ENCODE measurements at regions not wholly inside any gene's neighbourhood (a gene's known extent, or its start where the extent isn't known, plus 50 kb on each side); places are given as distances from the start of the nearest gene placed in this dataset.

GRCh38 chr1:221511797-221512196 lies 230.1 kb downstream of the DUSP10 start:
- no peak overlapping the region for H3K27ac ChIP-seq (ENCODE audit: low read depth in 2 of 2, low read length in 2 of 2)
- DNase-seq (no peak), FAIRE-seq (no peak)
- intact Hi-C loops (cut with DNase I), result no loop called here
- H3K4me1 ChIP-seq (ENCODE audit: control insufficient read depth in 2 of 3, insufficient read depth in 2 of 3, low read depth in 1 of 3, low read length in 3 of 3), result no peaks in the 10 kb centered on the region
- H3K9me3 ChIP-seq (ENCODE audit: control insufficient read depth in 2 of 3, insufficient read depth in 1 of 3, low read length in 3 of 3), result no peaks in the 10 kb centered on the region
- no peaks in the 10 kb centered on the region for H3K27me3 ChIP-seq (ENCODE audit: control insufficient read depth, insufficient read depth, low read length)
- no peaks in the 10 kb centered on the region for H3K36me3 ChIP-seq (ENCODE audit: control insufficient read depth in 2 of 3, insufficient read depth in 3 of 3, low read length in 3 of 3)
- H3K9ac ChIP-seq (ENCODE audit: low read length in 3 of 3), result no peak overlapping the region
- TF ChIP-seq CTCF (IDR thresholded peaks at IDR 0.05; ENCODE audit: borderline replicate concordance, extremely low read depth, insufficient read depth), result no peak
- H3K4me3 ChIP-seq (ENCODE audit: low read length in 3 of 3), result no peak overlapping the region

GRCh38 chr1:221514806-221515205 lies 227.1 kb downstream of the DUSP10 start:
- FAIRE-seq, result no peak
- H3K36me3 ChIP-seq (ENCODE audit: control insufficient read depth in 2 of 3, insufficient read depth in 3 of 3, low read length in 3 of 3), result no peaks in the 10 kb centered on the region
- intact Hi-C loops (cut with DNase I), result no loop called here
- H3K9me3 ChIP-seq (ENCODE audit: control insufficient read depth in 2 of 3, insufficient read depth in 1 of 3, low read length in 3 of 3), result no peaks in the 10 kb centered on the region
- no peak overlapping the region for H3K4me3 ChIP-seq (ENCODE audit: low read length in 3 of 3)
- H3K4me1 ChIP-seq (ENCODE audit: control insufficient read depth in 2 of 3, insufficient read depth in 2 of 3, low read depth in 1 of 3, low read length in 3 of 3), result no peaks in the 10 kb centered on the region
- no peak for DNase-seq
- H3K9ac ChIP-seq (ENCODE audit: low read length in 3 of 3), result no peak overlapping the region
- no peak overlapping the region for H3K27ac ChIP-seq (ENCODE audit: low read depth in 2 of 2, low read length in 2 of 2)
- H3K27me3 ChIP-seq (ENCODE audit: control insufficient read depth, insufficient read depth, low read length), result no peaks in the 10 kb centered on the region
- no peak for TF ChIP-seq CTCF (IDR thresholded peaks at IDR 0.05; ENCODE audit: borderline replicate concordance, extremely low read depth, insufficient read depth)

- intact Hi-C loops (cut with DNase I), result no loop called here
- DNase-seq, result no peak
- Histone ChIP-seq H3K36me3 (ENCODE audit: control insufficient read depth in 2 of 3, insufficient read depth in 3 of 3, low read length in 3 of 3) (no peaks in the 10 kb centered on the region), H3K9ac (ENCODE audit: low read length in 3 of 3) (no peak overlapping the region), H3K27ac (ENCODE audit: low read depth in 2 of 2, low read length in 2 of 2) (no peak overlapping the region), H3K4me1 (ENCODE audit: control insufficient read depth in 2 of 3, insufficient read depth in 2 of 3, low read depth in 1 of 3, low read length in 3 of 3) (no peaks in the 10 kb centered on the region), H3K27me3 (ENCODE audit: control insufficient read depth, insufficient read depth, low read length) (no peaks in the 10 kb centered on the region), H3K4me3 (ENCODE audit: low read length in 3 of 3) (no peak overlapping the region), H3K9me3 (ENCODE audit: control insufficient read depth in 2 of 3, insufficient read depth in 1 of 3, low read length in 3 of 3) (no peaks in the 10 kb centered on the region)
- FAIRE-seq, result no peak
- no peak for TF ChIP-seq CTCF (IDR thresholded peaks at IDR 0.05; ENCODE audit: borderline replicate concordance, extremely low read depth, insufficient read depth)
Measured at GRCh38 chr1:221515496-221515895, 226.4 kb downstream of the DUSP10 start.

GRCh38 chr1:221517961-221518360 lies 223.9 kb downstream of the DUSP10 start:
- FAIRE-seq (no peak), DNase-seq (no peak)
- H3K27me3 ChIP-seq (ENCODE audit: control insufficient read depth, insufficient read depth, low read length), result no peaks in the 10 kb centered on the region
- no peaks in the 10 kb centered on the region for H3K4me1 ChIP-seq (ENCODE audit: control insufficient read depth in 2 of 3, insufficient read depth in 2 of 3, low read depth in 1 of 3, low read length in 3 of 3)
- H3K4me3 ChIP-seq (ENCODE audit: low read length in 3 of 3), result no peak overlapping the region
- no peaks in the 10 kb centered on the region for H3K36me3 ChIP-seq (ENCODE audit: control insufficient read depth in 2 of 3, insufficient read depth in 3 of 3, low read length in 3 of 3)
- no peak overlapping the region for H3K9ac ChIP-seq (ENCODE audit: low read length in 3 of 3)
- H3K27ac ChIP-seq (ENCODE audit: low read depth in 2 of 2, low read length in 2 of 2), result no peak overlapping the region
- H3K9me3 ChIP-seq (ENCODE audit: control insufficient read depth in 2 of 3, insufficient read depth in 1 of 3, low read length in 3 of 3), result no peaks in the 10 kb centered on the region
- TF ChIP-seq CTCF (IDR thresholded peaks at IDR 0.05; ENCODE audit: borderline replicate concordance, extremely low read depth, insufficient read depth), result no peak
- intact Hi-C loops (cut with DNase I), result no loop called here
